ENCODE measurements at regions not wholly inside any gene's neighbourhood (a gene's known extent, or its start where the extent isn't known, plus 50 kb on each side); places are given as distances from the start of the nearest gene placed in this dataset.

DNA sequence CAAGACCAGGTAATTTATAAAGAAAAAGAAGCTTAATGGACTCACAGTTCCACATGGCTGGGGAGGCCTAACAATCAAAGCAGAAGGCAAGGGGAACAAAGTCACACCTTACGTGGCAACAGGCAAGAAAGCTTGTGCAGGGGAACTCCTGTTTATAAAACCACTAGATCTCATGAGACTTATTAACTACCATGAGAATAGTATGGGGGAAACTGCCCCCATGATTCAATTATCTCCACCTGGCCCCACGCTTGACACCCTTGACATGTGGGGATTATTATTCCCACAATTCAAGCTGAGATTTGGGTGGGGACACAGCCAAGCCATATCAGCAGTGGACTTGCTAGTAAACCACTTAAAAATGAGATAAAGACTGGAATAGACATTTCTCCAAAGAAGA is 451.7 kb downstream of the DNAJB9 start:
- DNase-seq (ENCODE audit: low spot score), result no peak
- 83% methylated on average over 2 of the region's 2 CpGs for WGBS
- Histone ChIP-seq H3K36me3 (ENCODE audit: control insufficient read depth in 4 of 4, insufficient read depth in 3 of 4, low read depth in 1 of 4, low read length in 3 of 4) (no peaks in the 10 kb centered on the region), H3K27me3 (ENCODE audit: control insufficient read depth in 4 of 4, insufficient read depth in 4 of 4, low read length in 3 of 4) (peaks cover 0 to 3% (median 0%) of the 10 kb centered on the region in 4 donors), H3K27ac (ENCODE audit: low read depth in 1 of 2, low read length in 2 of 2) (no peak overlapping the region), H3K4me1 (ENCODE audit: control insufficient read depth in 4 of 4, insufficient read depth in 4 of 4, low read length in 3 of 4) (no peaks in the 10 kb centered on the region), H3K9me3 (ENCODE audit: control insufficient read depth in 4 of 4, low read length in 3 of 4) (no peaks in the 10 kb centered on the region), H3K9ac (ENCODE audit: low read depth in 1 of 2, low read length in 2 of 2) (no peak overlapping the region), H3K4me3 (ENCODE audit: low read depth in 1 of 3, low read length in 3 of 3) (no peak overlapping the region)
- TF ChIP-seq REST (IDR thresholded peaks at IDR 0.05) (no peak), NR2F2 (IDR thresholded peaks at IDR 0.05) (no peak), TAF1 (conservative IDR thresholded peaks at IDR 0.05) (no peak), YY1 (IDR thresholded peaks at IDR 0.05) (no peak), ATF3 (IDR thresholded peaks at IDR 0.05) (no peak), GABPA (IDR thresholded peaks at IDR 0.05 in 1 of 2, conservative IDR thresholded peaks at IDR 0.05 in 1 of 2) (no peak), HNF4G (IDR thresholded peaks at IDR 0.05) (no peak), HNF4A (conservative IDR thresholded peaks at IDR 0.05) (no peak), ZBTB33 (IDR thresholded peaks at IDR 0.05) (no peak), CTCF (IDR thresholded peaks at IDR 0.05; ENCODE audit: low read depth, low read length, missing input control) (no peak), FOXA2 (IDR thresholded peaks at IDR 0.05) (no peak), RXRA (IDR thresholded peaks at IDR 0.05) (no peak), EGR1 (IDR thresholded peaks at IDR 0.05; ENCODE audit: low read depth in 2 of 2) (no peak), SP1 (IDR thresholded peaks at IDR 0.05) (no peak), FOXA1 (IDR thresholded peaks at IDR 0.05) (no peak), RAD21 (IDR thresholded peaks at IDR 0.05) (no peak), JUND (IDR thresholded peaks at IDR 0.05) (no peak)
- TF ChIP-seq, protein P1, sequence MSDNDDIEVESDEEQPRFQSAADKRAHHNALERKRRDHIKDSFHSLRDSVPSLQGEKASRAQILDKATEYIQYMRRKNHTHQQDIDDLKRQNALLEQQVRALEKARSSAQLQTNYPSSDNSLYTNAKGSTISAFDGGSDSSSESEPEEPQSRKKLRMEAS (IDR thresholded peaks at IDR 0.05), result no peak

Data from liver (tissue), 8 donors.